GM12801 (cell line): ENCODE measurements at regions not wholly inside any gene's neighbourhood (a gene's known extent, or its start where the extent isn't known, plus 50 kb on each side); places are given as distances from the start of the nearest gene placed in this dataset.

Experiments
- CTCF ChIP-seq: IDR thresholded peaks from one replicate; pipeline ENCODE4 v1.5.1; 2011; ENCODE audit warnings: control low read depth; ENCODE audit not compliant: insufficient read length; ENCODE audit errors: extremely low read depth

GRCh38 chr14:65877166-65877565 is 464.6 kb downstream of the FUT8 start:
- TF ChIP-seq CTCF = no peak

GRCh38 chr14:65877624-65878023 is 465.1 kb downstream of the FUT8 start:
- TF ChIP-seq CTCF = no peak

- no peak for TF ChIP-seq CTCF
These were observed 466.1 kb downstream of the FUT8 start for GRCh38 chr14:65878586-65878985.

GRCh38 chr14:65879248-65880009 is 466.9 kb downstream of the FUT8 start:
- TF ChIP-seq CTCF = no peak

- no peak for TF ChIP-seq CTCF
These were observed 468.0 kb downstream of the FUT8 start for GRCh38 chr14:65880507-65880906.

- TF ChIP-seq CTCF = no peak
These were observed 469.1 kb downstream of the FUT8 start for GRCh38 chr14:65881642-65882041.

GRCh38 chr14:65888677-65889076 is 476.1 kb downstream of the FUT8 start:
- TF ChIP-seq CTCF = no peak
